ENCODE measurements at regions not wholly inside any gene's neighbourhood (a gene's known extent, or its start where the extent isn't known, plus 50 kb on each side); places are given as distances from the start of the nearest gene placed in this dataset.

DNA sequence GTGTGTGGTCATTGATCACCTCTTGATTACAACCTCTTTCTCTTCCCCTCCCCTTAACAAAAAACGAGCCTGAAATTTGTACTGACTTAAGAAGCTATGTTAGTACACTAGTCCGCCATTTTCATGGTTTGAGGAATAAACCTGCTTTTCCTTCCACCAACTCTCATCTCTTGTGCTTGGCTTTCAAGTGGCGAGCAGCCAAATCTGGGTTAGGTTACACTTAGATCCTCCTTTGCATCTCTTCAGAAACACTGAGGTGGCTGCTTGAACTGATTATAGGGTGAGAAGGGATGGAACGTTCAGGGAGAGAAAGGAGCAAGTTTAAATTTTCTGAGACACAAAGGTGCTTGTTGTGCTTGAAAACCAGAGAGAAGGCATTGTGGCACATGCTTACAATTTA, 2171.4 kb downstream of the LRRC4C start:
- no peak for DNase-seq

- DNase-seq = no peak
Observed at GRCh38 chr11:39268176-39268690, 2191.2 kb downstream of the LRRC4C start.

DNA sequence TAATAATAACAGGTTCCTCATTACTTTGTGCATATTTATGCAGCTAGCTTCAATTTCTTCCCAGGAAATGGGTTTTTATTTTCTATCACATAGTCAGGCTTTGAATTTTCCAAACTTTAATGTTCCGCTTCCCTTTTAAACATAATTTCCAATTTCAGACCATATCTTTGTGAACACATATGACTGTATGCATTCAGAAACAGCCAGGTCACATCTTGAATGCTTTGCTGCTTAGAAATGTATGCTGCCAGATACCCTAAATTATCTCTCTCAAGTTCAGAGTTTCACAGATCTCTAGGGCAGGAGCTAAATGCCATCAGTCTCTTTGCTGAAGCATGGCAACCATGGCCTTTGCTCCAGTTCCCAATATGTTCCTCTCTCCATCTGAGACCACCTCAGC, 2203.8 kb downstream of the LRRC4C start:
- no peak for DNase-seq

DNA sequence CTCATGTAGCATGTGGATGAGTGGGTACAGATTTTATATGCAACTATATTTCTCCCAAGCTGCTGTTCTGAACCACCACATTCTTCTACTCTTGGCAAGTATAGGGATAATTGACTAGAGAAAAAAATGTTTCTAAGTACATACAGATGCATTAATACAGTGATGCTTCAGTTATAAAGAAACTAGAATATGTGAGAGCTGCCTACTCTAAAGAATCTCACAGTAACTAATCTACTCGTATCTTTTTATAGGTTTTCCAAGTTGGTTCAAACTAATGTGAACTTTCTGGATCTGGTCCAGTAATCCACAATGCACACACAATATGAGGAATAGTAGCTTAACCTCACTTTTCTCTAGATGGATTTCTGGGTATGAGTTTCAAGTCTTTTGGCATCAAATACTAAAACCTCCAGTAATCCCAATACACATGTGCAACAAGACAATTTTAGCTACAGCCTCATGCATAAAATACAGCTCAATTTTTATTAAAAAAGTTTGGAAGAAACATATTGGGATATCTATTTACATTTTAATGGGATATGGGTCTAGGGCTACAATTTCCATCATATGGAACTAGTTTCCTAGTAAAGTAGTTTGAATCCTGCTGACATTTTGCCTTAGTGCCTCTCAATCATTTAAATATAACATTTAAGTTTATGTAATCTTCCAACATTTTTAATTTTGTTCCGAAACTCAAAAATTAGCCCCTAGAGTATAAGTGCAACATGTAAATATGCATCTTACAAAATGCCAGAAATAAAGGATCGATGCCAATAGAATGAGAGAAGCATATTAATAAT, 2209.7 kb downstream of the LRRC4C start:
- DNase-seq = no peak

DNA sequence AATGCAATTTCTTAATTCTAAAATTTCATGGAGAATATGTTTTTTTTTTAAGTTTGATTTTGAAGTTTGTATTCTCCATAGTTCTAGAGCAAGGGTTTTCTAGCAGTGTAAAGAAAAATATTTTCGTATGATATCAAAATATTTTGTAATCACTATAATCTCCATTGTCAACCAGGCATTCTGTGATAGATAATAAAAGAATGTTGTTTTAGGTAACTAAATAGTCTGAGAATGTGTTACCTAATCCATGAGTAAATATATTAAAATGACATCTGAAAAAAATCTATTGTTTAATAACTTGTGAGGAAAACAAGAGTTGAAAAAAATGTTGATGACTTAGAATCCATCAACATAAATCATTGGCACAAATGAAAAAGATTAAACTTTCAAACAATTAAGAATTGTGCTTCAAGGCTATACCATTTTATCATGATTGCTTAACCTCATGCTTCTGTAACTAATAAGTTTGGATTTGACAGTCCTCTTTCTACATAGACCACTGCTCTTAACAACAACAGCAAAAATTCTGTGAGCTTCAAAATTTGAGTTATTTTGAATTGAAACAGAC, 2211.8 kb downstream of the LRRC4C start:
- no peak for DNase-seq

- DNase-seq = no peak
Observed at GRCh38 chr11:39239553-39239952, 2219.9 kb downstream of the LRRC4C start.

DNA sequence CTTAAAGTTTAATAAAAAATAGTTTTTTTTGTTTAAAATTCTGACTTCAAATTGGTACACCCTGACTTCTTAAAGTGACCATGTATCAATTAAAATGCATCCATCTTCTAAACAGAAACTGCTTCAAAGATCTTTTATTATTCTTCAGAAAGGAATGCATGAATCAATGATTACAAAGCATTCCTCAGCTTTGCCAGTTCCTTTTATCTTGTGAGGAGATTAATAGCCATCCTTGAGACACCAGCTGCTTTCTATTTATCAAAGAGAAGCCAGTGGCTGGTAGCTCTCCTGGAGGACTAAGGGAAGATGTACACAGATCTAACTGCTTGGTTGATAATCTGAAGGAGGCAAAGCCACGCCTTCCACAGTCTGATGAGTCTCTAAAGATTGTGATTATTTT, 2222.5 kb downstream of the LRRC4C start:
- no peak for DNase-seq

GRCh38 chr11:39221550-39222138, 2237.8 kb downstream of the LRRC4C start:
- no peak for DNase-seq

GRCh38 chr11:39220501-39221230, 2238.8 kb downstream of the LRRC4C start:
- no peak for DNase-seq

GRCh38 chr11:39220069-39220468, 2239.4 kb downstream of the LRRC4C start:
- DNase-seq = no peak

DNA sequence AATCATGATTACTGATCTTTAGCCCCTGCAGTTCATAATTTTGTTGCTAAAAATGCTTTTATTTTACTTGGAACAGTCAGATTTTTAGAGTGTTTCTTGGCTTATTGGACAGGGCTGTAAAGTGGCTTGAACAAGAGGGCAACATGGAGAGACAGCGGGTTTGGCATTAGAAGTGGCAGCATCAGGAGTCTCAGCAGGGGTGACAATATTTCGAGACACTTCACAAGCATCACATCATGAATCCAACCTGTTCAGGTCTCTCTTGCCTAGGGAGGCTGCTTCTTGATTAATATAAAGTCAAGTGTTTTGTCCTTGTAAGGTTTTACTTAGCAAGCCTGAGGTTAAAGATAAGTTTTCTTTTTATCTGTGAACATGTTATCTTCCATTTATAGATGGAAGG, 2249.5 kb downstream of the LRRC4C start:
- DNase-seq = no peak

DNA sequence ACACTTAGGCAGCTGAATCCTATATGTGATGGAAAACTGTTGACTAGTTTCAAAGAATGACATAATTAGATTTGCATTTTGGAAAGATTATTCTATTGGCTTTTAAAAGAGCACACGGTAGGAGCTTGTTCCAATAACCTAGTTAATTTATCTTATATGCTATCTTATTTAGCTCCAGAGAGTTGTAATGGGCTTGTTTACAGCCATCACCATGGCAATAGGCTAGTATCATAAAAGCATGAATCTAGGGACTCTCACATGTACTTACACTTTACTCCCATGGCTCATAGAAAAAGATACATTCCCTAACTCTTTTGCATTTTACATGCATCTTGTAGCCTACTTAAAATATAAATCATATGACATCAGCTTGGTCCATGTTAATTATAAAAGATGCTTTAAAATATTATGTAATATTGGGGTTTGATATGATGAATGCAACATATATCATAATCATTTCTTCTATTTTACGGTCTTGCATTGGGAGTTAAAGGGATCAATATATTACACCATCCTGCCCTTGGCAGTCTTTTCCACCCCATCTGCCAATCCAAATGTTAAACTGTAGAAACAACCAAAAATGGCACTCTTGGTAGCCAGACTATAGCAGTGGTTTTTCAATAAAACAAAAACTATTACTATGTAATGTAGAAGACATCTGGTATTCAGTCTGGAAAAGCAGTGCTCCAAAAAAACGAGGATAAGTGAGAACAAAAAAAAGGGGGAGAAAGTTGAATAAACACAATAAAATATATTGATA, 2254.0 kb downstream of the LRRC4C start:
- DNase-seq = no peak

- no peak for DNase-seq
Observed at GRCh38 chr11:39192671-39193070, 2266.8 kb downstream of the LRRC4C start.

DNA sequence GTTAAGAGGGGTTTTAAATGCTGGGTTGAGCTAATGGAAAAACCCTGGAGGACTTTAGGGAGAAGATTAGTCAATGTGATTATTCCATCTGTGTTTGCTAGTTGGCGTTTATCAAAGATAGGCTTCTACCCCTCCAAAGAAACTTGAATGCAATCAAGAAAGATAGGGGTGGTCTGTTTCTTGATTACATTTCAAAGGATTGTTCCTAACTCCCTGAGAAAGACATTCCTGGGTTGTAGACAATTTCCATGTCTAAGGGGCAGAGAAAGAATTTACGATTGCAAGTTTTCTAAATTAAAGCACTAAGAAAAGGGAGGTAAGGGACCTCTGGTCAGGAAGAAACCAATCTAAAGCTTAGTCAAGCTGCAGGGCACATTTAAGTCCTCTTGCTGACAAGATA, 2268.7 kb downstream of the LRRC4C start:
- DNase-seq = no peak

DNA sequence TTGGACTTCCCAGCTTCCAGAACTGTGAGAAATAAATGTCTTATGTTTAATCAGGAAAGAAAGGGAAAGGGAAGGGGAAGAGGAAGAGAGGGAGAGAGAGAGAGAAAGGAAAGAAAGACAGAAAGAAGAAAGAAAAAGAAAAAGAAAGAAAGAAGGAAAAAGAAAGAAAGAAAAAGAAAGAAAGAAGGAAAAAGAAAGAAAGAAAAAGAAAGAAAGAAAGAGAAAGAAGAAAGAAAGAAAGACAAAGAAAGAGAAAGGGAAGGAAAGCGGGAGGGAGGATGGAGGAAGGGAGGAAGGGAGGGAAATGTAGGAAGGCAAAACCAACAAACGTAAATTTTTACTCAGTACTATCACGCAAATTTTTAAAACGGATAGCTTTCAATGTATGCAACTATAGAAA, 2281.8 kb downstream of the LRRC4C start:
- no peak for DNase-seq

DNA sequence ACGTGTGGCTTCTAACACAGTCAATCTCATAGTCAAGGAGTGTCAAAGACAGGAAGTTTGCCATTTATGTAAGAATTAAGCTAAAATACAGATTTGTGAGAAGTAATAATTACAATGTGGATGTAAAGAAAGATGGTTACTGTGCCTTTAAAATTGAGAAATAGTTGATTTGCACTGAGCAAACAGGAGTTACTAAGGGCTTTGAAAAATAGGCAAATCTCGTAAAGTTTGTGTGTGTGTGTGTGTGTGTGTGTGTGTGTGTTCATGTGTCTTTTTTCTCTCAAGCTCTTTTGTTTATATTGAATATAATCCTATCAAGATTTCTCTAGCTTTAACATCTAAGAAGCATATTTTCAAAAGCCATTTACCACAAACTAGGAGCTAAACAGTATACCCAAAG, 2284.5 kb downstream of the LRRC4C start:
- DNase-seq = no peak

- DNase-seq = no peak
Observed at GRCh38 chr11:39174196-39174595, 2285.3 kb downstream of the LRRC4C start.

DNA sequence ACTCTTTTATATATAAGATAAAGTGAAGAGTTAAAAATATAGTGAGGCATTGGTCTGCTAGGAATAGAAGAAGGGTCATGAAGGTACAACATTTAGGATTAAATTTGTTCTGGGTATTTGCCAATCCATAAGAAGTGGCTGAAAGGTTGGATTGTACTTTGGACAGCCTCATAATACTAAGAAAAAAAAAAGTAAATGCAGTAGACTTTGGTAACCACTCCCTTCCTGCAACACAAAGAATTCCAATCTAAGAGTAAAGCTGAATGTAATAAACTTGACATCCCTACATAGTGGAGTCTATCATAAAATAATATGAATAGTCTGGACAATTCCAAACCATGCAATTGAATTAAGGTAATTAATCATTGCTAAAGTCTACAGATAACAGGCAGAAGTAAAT, 2294.4 kb downstream of the LRRC4C start:
- DNase-seq = no peak

- DNase-seq = no peak
Observed at GRCh38 chr11:39149214-39149613, 2310.2 kb downstream of the LRRC4C start.

DNA sequence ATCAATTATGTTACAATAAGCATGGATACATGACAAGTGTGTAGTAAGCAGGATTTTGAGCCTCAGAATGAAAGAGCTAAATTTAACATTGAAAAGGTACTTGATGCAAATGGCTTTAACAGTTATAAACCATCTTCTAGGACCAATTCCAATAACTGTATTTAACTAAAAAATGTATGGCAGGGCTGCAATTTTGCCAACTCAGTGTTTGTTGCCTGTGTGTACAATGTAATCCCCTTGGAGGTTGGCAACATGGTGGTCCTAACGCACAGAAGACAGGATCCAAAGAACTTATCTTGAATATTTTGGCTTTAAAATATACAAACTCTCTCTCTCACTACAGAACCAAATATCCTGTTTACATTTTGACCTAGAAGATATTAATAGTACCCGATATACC, 2314.1 kb downstream of the LRRC4C start:
- DNase-seq = no peak

DNA sequence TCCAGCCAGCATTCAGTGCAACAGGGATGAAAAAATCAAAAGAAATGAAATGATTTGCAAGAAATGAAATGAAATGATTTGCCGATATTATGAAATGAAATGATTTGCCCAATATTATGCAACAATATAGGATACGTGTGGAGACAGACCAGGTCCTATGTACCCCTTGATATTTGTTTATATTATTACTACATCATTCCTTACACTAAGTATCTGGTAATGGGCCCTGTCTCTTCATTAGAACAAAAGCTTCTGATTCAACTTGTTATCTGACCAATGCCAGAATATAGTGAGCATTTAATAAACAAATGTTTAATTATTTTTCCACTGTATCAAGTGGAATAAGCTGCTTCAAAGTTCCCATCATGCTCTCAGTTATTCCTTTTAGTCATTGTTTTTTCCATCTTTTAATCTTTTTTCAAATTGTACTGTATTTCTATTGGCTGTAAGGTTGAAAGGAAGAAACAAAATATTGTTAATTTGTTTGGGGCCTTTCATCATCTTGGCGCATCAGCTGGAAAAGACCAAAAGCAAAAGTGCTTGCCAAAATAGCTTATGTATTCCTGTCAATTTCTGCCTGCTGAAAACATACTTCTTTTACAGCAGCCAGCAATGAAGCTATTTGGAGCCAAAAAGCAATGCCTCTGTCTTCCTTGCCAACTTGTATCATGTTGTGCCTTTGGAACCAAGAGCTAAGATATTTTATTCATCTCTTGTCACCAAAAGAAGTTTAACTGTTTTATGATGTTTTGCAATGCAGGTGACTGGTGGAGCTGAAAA, 2314.9 kb downstream of the LRRC4C start:
- DNase-seq = no peak

DNA sequence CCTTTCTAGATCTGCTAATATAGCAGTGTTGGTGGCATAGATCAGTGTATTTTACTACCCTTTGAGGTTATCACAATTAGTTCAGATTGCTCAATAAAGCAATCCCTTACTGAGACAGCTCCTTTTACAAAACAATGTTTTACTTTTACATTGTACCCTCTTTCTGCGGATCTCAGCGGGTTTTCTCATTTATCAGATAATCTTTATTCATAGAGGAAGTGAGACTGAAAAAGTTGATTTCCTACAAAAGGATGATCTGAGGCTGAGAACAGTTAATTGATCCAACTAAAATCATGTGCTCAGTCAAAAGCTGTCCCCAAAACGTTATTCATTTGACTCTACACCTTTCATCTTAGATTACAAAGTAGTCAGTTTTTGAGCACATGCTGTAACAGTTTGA, 2319.9 kb downstream of the LRRC4C start:
- no peak for DNase-seq

All from hematopoietic multipotent progenitor cell treated with erythropoietin and hydrocortisone succinate and interleukin-3 and kit ligand, for 8 days (in vitro differentiated cells).